8988T (cell line): ENCODE measurements at regions not wholly inside any gene's neighbourhood (a gene's known extent, or its start where the extent isn't known, plus 50 kb on each side); places are given as distances from the start of the nearest gene placed in this dataset.
"Not testable (repeated sequence)": the region's sequence is repeated elsewhere in the genome, so short reads cannot be mapped to it uniquely, and the experiment has no call there.

ENCODE experiments used
- DNase-seq: peaks from one replicate; pipeline ENCODE4 v3.0.0; 2011

DNA sequence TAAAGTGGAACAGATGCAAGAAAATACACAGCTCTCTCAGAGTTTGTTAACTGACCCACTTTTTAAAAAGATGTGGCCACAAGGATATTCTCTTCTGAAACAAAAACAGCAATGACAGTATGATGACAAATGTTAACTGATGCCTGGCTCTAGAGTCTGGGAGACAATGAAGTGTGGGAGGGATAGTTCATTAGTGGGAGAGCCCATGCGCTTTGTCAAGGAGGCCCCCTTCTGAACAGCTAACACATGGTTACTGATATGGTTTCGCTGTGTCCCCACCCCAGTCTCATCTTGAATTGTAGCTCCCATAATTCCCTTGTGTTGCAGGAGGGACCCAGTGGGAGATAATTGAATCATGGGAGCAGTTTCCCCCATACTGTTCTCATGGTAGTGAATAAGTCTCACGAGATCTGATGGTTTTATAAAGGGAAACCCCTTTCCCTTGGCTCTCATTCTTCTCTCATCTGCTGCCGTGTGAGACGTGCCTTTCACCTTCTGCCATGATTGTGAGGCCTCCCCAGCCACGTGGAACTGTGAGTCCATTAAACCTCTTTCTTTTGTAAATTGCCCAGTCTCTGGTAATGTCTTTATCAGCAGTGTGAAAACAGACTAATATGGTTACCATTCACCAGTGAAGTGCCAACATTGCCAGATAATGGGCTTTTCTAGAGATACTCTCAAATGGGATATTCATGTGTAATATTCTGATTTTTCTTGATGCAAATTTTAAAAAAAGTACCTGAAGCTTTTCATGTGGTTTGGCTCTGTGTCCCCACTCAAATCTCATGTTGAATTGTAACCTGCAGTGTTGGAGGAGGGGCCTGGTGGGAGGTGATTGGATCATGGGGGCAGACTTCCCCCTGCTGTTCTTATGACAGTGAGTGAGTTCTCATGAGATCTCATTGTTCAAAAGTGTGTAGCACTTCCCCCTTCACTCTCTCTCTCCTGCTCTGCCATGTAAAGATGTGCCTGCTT lies 435.8 kb downstream of the SHISA9 start:
- not testable (repeated sequence) for DNase-seq

DNA sequence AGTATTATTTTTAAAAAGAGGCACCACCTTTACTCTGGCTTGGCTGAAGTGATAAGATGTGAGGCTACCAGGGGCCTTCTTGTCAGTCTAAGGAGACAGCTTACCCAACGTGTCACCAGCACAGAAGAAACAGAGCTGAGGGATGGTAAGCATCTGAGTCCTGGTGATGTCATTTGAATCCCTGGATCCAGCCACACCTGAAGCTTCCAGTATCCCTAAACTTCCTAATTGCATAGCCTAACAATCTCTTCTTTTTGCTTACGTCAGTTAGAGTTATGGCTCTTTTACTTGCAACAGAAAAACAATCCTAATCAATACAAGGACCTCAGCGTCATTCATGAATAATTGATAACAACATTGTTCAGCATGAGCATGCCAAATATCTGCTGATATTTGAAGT lies 436.6 kb downstream of the SHISA9 start:
- DNase-seq, result no peak

DNA sequence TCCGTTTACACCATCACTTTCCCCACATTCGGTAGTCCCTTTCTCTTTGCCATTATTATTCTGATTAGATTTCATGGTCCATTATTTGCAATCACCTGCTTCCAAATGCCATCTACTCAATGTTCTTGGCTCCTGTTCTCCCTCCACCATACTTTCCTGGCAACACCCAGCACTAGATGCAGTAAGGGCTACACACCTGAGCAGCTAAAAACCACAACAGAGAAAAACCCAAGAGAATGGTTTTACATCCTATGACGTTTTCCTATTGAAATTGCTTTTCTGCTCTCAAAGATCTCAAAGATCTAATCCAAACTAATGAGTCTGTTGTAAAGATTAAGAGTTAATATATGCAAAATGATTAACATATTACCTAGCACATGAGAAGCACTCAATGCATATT lies 441.3 kb downstream of the SHISA9 start:
- no peak for DNase-seq

DNA sequence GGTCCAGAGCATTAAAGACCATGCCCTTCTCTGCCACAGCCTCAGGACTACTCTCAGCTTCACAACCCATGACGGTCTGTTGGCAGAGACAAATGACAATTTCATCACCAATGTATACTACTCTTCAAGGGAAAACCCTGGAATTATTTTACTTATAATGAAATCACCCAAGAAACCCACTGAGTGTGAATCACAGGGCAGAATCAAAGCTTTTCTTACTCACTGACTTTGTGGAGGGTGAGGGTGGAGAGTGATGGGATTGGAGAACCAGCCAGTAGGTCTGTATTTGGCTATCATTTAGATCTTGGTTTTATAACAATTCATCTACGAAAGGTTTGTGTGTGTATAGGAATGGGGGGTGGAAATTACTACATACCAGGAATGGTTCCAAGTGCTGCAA lies 442.6 kb downstream of the SHISA9 start:
- no peak for DNase-seq

DNA sequence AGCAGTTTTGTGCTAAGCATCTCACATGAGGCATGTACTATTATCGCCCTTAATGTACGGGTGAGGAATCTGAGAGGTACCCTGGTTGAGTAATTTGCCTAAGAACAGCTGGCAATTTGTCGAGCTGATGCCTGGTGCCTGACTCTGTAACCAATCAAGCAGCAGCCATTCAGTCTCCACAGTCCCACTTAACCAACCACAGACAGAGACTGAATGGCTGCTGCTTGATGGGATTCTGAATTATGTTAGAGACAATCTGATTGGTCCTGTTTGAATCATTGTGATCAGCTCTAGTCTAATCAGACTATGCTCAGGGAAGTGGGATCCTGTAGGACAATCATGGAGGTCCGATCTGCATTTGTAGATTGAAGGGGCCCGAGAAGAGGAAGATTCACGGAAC lies 447.0 kb downstream of the SHISA9 start:
- DNase-seq, result no peak

DNA sequence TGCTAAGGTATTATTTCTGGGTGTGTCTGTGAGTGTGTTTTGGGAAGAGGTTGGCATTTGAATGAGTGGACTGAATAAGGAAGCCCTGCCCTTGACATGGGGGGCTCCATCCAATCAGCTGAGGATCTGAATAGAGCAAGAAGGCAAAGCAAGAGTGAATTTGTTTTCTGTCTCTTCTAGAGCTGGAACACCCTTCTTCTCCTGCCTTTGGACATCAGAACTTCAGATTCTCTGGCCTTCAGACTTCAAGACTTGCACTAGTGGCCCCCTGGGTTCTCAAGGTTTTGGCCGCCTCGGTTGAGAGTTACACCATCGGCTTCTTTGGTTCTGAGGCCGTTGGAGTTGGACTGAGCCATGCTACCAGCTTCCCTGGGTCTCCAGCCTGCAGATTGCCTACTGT lies 448.6 kb downstream of the SHISA9 start:
- DNase-seq, result no peak

DNA sequence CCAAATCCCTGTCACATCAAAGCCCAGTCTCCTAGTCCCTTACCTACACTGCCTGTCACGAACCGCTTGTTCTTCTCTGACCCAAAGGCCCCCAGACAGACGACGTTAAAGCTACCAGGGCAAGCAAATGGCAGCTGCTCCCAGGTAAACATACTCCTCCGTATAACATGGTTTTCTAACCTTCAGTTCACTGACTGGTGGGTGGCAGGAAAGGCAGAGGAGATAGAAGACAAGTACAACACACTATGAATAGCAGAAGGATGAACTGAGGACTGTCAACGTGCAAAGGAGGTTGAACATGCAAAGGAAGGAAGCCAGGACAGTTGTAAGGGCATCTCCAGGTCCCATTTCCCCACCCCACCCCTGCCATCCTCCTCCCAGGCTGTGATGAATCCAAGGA lies 449.8 kb downstream of the SHISA9 start:
- no peak for DNase-seq

DNA sequence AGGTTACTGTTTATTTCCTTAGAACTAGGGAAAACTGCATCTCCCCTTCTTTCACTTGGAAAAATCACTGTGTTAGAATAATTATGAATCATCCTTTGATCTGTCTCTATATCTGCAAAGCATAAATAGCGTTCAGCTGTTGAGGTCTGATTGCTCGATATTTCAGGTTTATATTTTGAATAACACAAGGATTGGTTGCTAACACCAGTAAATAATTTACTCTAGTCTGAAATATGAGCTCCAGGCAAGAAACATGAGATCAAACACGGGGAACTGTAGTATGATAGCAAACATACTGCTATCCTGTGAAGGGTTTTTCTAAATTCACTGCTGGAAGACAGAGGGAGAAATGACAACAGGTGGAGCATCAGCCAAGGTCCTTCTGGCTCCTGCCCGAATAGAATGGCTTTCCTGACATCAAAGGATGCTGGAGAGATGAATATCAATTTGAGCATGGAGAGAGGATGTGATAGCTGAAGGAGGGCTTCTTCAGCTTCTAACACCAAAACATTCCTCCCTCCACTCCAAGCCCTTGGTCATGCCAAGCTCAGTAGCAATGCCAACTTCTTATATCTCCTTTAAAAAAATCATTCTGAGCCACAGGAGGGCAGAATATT lies 450.3 kb downstream of the SHISA9 start:
- no peak for DNase-seq

DNA sequence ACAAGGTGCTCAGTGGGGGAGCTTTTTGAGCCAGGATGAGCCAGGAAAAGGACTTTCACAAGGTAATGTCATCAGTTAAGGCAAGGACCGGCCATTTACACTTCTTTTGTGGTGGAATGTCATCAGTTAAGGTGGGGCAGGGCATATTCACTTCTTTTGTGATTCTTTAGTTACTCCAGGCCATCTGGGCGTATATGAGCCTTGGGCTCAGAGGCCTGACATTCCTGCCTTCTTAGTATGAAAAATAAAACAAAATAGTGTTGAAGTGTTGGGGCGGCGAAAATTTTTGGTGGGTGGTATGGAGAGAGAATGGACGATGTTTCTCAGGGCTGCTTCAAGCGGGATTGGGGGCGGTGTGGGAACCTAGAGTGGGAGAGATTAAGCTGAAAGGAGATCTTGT lies 451.4 kb downstream of the SHISA9 start:
- not testable (repeated sequence) for DNase-seq

DNA sequence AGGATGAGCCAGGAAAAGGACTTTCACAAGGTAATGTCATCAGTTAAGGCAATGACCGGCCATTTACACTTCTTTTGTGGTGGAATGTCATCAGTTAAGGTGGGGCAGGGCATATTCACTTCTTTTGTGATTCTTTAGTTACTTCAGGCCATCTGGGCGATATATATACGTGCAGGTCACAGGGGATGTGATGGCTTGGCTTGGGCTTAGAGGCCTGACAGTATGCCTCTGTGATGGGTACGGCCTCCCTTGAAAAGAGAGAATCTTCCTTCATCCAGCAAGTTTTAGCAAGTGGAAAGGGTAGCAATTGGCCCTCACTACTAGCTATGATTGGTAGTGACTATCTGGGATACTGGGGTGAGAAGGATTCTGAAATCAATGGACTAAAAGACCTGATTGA lies 456.4 kb downstream of the SHISA9 start:
- DNase-seq, result not testable (repeated sequence)

DNA sequence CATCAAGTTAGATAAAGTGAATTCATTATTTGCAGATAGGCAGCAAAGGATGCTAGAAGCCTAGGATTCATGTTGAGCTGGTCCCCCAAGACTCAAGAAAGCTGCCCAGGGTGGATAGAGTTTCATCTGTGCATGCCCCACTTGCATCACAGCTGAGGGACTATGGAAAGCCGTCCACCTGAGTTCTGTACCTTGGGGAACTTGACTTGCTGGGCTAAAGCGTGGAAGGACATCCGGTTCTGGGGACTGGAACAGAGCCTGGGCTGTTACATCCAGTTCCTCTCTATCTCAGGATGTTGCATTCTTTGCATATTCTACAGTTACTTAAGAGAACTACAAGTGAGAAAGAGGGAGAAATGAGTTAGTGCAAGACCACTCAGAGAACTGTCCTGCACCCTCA lies 458.4 kb downstream of the SHISA9 start:
- no peak for DNase-seq

DNA sequence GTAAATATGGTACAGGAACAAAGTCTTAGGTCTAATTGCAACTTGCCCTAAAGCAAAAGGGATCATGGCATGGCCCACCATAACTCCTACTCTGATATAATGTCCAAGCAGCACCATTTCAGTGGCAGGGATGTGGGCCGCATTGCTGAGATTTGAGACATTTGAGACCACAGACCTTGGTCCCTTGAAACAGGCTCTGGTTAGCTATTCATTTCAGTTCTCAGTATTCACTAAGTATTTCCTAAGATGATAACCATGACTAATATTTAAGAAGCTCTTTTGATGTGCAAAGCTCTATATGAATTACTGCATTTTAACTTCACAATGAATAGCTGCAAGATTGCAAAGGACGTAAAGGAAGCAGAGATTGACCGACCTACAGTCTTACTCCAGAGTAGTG lies 471.0 kb downstream of the SHISA9 start:
- no peak for DNase-seq

DNA sequence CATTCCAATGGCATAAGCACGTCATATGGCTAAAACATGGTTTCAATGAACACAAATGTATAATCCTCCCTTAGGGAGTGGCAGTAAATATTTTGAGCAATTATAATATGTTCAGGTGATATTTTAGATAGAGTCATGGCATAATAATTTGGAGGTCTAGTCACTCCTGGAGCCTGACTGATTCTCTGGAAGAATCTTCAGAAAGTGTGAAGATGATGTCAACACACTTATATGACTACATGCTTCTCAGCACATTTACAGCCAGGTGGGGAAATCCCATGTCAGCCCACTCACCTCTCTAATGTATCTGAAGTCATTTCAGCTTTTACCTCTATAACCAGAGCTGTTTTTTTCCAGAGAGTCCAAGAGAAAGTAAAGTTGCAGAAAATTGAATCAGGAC lies 474.8 kb downstream of the SHISA9 start:
- DNase-seq, result no peak

DNA sequence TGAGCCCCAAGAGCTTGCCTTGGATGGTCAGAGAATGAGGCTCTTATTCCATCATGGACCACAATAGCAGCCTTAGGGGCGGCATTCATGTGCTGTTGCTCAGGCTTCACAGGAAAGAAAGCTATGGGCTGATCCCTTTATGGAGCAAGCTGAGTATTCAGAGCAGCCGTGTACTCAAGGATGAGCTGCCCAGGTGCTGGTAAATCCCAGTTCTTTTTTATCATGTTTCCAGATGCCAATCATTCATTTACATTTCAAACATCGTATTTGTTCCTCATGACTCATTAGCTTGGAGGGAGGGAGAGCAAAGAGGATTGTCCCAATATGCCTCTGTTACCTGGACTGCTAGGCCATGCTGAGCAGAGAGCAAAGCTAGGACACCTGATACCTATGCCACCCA lies 475.7 kb downstream of the SHISA9 start:
- no peak for DNase-seq

DNA sequence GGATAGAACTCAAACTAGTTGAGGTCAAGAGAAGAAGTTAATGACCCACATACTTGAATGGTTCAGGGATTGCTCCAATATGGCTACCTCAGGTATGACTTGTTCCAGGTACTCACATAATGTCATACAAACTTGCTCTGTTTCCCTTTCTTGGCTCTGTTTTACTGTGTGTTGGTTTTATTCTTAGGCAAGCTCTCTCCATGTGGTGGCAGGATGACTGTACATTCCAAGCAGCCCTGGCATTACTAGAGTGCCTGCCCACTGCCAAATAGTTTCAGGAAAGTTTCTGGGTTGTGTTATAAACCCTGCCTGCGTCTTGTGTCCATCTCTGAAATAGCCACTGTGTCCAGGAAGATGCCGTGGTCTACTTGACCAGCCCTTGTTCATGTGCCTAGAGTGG lies 476.8 kb downstream of the SHISA9 start:
- no peak for DNase-seq

DNA sequence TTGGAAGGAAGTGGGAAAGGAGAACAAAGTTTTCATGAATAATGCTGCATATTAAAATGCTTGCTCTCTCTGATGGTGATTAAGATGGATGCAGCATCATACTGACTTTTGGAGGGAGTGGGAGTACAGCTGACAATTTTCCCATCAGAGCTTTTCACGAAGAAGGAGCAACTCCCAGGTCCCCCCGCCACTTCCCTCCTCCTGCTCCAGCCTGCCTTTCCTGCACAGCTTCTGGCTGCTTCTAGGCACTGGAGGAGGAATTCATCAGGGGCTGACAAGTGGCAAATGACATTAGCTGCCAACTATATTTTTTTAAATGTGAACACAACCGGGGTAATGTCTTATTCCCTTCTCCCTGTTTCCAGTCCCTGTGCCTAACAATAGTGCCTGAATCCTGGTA lies 477.9 kb downstream of the SHISA9 start:
- no peak for DNase-seq

DNA sequence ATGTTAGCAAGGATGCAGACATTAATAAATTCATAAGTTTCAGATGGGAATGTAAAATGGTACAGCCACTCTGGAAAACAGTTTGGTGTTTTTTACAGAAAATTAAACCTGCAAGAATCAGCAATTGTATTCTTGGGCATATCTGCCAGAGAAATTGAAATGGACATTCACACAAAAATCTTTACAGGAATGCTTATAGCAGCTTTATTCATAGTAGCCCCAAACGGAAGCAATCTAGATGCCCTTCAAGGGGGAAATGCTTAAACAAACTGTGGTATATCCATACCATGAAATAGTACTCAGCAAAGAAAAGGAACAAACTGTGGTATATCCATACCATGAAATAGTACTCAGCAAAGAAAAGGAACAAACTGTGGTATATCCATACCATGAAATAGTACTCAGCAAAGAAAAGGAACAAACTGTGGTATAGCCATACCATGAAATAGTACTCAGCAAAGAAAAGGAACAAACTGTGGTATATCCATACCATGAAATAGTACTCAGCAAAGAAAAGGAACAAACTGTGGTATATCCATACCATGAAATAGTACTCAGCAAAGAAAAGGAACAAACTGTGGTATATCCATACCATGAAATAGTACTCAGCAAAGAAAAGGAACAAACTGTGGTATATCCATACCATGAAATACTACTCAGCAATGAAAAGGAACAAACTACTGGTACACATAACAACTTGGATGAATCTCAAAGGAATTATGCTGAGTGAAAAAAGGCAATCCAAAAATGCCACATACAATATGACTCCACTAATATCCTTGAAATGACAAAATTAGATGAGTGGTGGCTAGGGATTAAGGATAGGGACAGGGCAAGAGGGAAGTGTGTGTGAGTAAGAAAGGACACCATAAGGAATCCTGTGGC lies 484.0 kb downstream of the SHISA9 start:
- not testable (repeated sequence) for DNase-seq

DNA sequence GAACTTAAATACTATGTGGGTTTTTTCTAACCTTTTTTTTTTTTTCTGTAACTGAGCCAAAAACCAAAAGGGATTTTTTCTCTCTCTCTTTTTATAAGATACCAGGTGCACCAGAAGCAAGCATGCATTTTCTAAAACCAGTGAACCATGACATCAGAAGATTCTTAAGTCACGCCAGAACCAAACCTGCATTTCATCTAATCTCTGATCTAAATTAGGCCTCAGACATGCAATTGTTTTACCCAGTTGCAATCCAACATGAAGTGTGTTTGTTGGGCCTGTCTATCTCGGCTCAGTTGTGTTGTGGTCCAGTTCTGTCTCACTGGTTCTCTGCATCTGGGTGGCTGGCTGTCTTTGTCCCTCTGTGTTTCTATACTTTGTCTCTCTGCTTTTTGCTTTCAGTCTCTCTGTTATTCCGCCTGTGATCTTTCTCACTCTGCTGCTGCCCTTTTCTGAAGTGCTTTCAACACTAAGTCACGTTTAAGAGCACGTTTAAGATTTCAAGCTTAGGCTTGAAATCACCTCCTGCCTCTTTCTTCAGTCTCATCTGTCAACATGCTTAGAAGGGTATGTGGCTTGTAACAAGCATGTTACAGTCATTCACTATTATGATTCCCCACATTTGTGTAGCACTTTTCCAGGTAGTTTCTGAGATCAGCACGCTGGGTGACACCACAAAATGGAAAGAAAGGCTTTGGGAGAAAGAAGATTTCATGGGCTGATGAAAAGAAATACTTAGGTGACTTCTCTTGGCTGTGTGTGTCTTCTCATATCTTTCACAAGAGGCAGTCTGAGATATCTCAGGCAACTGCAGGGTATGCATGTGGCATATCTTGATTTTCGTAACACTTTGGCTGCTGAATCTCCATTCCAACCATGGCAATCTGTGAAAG lies 488.9 kb downstream of the SHISA9 start:
- DNase-seq, result no peak

DNA sequence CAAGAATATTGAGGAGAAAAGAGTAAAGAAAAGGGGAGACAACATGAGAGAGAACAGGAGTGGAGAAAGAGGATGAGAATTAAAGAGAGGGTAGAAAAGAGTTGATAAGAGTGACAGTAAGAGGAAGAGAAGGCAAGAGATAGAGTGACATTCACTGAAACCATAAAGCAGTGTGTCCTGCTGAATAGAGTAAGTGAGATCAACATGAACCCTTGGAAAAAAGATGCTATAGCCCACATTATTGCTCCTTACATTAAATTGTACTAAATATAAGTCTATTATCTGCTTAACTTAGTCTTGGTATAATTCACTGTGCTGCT lies 489.5 kb downstream of the SHISA9 start:
- DNase-seq, result no peak

DNA sequence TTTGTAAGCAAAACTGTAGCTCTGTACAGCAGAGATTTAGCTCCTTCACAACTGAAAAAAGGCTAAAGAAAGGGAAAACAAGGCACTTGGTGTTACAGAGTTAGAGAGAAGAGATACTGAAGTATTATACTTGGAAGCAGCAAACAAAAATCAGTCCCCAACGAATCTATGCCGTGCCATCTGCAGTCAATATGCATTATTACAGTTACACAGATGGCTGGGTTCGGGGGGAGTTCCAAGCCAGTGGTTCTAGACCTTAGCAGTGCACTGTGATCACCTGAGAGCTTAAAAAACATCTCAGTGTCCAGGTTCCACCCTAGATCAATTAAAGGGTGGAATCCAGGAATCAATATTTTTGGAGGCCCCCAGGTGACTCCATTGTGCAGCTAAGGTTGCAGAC lies 489.9 kb downstream of the SHISA9 start:
- DNase-seq, result no peak

DNA sequence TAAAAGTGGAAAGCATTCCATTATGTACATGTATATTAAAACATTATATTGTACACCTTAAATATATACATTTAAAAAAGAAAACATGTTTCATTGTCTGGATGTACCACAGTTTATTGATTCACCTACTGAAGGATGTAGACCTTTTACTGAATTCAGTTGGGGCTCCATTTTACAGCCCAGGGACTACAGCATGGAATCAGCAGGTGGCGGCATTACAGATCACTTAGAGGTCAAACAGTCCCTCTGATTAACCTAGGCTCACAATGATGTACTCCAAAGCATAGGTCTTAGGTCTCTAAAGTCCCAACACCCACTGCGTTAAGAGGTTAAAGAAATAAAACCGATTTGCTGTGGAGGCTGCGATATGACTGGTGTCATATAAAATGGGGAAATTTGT lies 490.9 kb downstream of the SHISA9 start:
- no peak for DNase-seq

DNA sequence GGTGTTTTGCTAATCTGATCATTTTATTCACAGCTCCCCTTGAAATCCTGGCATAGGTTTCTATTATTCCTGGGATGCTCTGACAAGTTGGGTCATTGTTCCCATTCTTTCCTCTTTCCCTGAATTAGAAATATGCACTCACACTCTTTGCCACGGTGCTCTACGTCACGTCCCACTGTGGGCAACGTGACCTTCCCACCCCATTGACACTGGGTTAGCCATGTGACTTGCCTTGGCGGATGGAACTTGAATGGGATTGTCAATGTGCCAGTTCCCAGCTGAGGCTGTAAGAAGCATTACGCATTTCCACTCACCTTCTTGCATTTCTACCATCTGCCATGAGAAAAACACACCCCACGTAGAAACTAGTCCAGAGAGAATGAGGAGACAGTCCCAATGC lies 492.4 kb downstream of the SHISA9 start:
- no peak for DNase-seq

DNA sequence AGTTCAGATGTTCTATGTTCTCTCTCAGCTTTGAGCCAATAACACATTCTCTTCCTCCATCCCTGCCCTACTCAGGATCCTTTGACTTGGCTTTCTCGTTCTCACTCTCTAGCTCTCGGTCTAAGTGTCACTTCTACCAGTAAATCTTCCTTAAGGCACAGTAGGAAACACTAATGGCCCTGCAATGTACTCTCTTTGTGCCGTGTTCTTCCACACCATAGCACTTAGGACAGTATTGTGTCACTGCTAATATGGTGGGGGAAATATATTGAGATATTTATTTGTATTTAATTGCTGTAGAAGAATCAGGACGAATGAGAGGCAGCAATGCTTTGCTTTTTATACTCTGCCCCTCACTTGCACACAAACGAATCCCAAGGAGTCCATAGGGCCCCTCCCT lies 493.1 kb downstream of the SHISA9 start:
- no peak for DNase-seq
